ENCODE measurements at regions not wholly inside any gene's neighbourhood (a gene's known extent, or its start where the extent isn't known, plus 50 kb on each side); places are given as distances from the start of the nearest gene placed in this dataset.

- H3K9me3 ChIP-seq (ENCODE audit: control insufficient read depth, insufficient read depth, low read length): no peaks in the 10 kb centered on the region
- WGBS (ENCODE audit: insufficient coverage): 65% methylated on average over 4 of the region's 4 CpGs
- H3K4me3 ChIP-seq (ENCODE audit: low read depth, low read length): no peak overlapping the region
- no peaks in the 10 kb centered on the region for H3K36me3 ChIP-seq (ENCODE audit: control insufficient read depth, insufficient read depth, low read length)
- H3K27ac ChIP-seq (ENCODE audit: low read depth, low read length): no peak overlapping the region
- H3K27me3 ChIP-seq (ENCODE audit: control insufficient read depth, insufficient read depth, low read length): no peaks in the 10 kb centered on the region
- H3K4me1 ChIP-seq (ENCODE audit: control insufficient read depth, insufficient read depth, low read length): no peaks in the 10 kb centered on the region
- no peak for DNase-seq (ENCODE audit: low read depth in 4 of 6, low spot score in 6 of 6)
Measured at GRCh38 chr2:65586516-65586915, 154.1 kb upstream of the SPRED2 start.

GRCh38 chr2:65583061-65583460, 150.7 kb upstream of the SPRED2 start:
- Histone ChIP-seq H3K36me3 (ENCODE audit: control insufficient read depth, insufficient read depth, low read length) (no peaks in the 10 kb centered on the region), H3K27me3 (ENCODE audit: control insufficient read depth, insufficient read depth, low read length) (no peaks in the 10 kb centered on the region), H3K4me1 (ENCODE audit: control insufficient read depth, insufficient read depth, low read length) (no peaks in the 10 kb centered on the region), H3K9me3 (ENCODE audit: control insufficient read depth, insufficient read depth, low read length) (no peaks in the 10 kb centered on the region), H3K4me3 (ENCODE audit: low read depth, low read length) (no peak overlapping the region), H3K27ac (ENCODE audit: low read depth, low read length) (no peak overlapping the region)
- WGBS (ENCODE audit: insufficient coverage): 85% methylated on average over 5 of the region's 11 CpGs
- peak in 1 of 6 donors; percentile 27 for DNase-seq (ENCODE audit: low read depth in 4 of 6, low spot score in 6 of 6)

- Histone ChIP-seq H3K4me1 (ENCODE audit: control insufficient read depth, insufficient read depth, low read length) (no peaks in the 10 kb centered on the region), H3K4me3 (ENCODE audit: low read depth, low read length) (no peak overlapping the region), H3K27ac (ENCODE audit: low read depth, low read length) (no peak overlapping the region), H3K27me3 (ENCODE audit: control insufficient read depth, insufficient read depth, low read length) (no peaks in the 10 kb centered on the region), H3K9me3 (ENCODE audit: control insufficient read depth, insufficient read depth, low read length) (no peaks in the 10 kb centered on the region), H3K36me3 (ENCODE audit: control insufficient read depth, insufficient read depth, low read length) (no peaks in the 10 kb centered on the region)
- WGBS (ENCODE audit: insufficient coverage): 91% methylated on average over 4 of the region's 5 CpGs
- DNase-seq (ENCODE audit: low read depth in 4 of 6, low spot score in 6 of 6): no peak
Measured at GRCh38 chr2:65582364-65582763, 150.0 kb upstream of the SPRED2 start.

- Histone ChIP-seq H3K4me1 (ENCODE audit: control insufficient read depth, insufficient read depth, low read length) (no peaks in the 10 kb centered on the region), H3K4me3 (ENCODE audit: low read depth, low read length) (no peak overlapping the region), H3K36me3 (ENCODE audit: control insufficient read depth, insufficient read depth, low read length) (no peaks in the 10 kb centered on the region), H3K27ac (ENCODE audit: low read depth, low read length) (no peak overlapping the region), H3K9me3 (ENCODE audit: control insufficient read depth, insufficient read depth, low read length) (no peaks in the 10 kb centered on the region), H3K27me3 (ENCODE audit: control insufficient read depth, insufficient read depth, low read length) (no peaks in the 10 kb centered on the region)
- no peak for DNase-seq (ENCODE audit: low read depth in 4 of 6, low spot score in 6 of 6)
- whole genome bisulfite sequencing (ENCODE audit: insufficient coverage): 84% methylated on average over 4 of the region's 6 CpGs
Measured at GRCh38 chr2:65580824-65581223, 148.4 kb upstream of the SPRED2 start.

- Histone ChIP-seq H3K9me3 (ENCODE audit: control insufficient read depth, insufficient read depth, low read length) (no peaks in the 10 kb centered on the region), H3K36me3 (ENCODE audit: control insufficient read depth, insufficient read depth, low read length) (no peaks in the 10 kb centered on the region), H3K27me3 (ENCODE audit: control insufficient read depth, insufficient read depth, low read length) (peaks cover 2% of the 10 kb centered on the region), H3K4me1 (ENCODE audit: control insufficient read depth, insufficient read depth, low read length) (no peaks in the 10 kb centered on the region), H3K4me3 (ENCODE audit: low read depth, low read length) (no peak overlapping the region), H3K27ac (ENCODE audit: low read depth, low read length) (no peak overlapping the region)
- DNase-seq (ENCODE audit: low read depth in 4 of 6, low spot score in 6 of 6): no peak
- 45% methylated on average over 10 of the region's 10 CpGs for WGBS (ENCODE audit: insufficient coverage)
Measured at GRCh38 chr2:65579506-65580235, 147.3 kb upstream of the SPRED2 start.

GRCh38 chr2:65577654-65578053, 145.3 kb upstream of the SPRED2 start:
- WGBS (ENCODE audit: insufficient coverage): 100% methylated on average over 1 of the region's 5 CpGs
- Histone ChIP-seq H3K4me1 (ENCODE audit: control insufficient read depth, insufficient read depth, low read length) (no peaks in the 10 kb centered on the region), H3K27ac (ENCODE audit: low read depth, low read length) (no peak overlapping the region), H3K4me3 (ENCODE audit: low read depth, low read length) (no peak overlapping the region), H3K27me3 (ENCODE audit: control insufficient read depth, insufficient read depth, low read length) (peaks cover 2% of the 10 kb centered on the region), H3K36me3 (ENCODE audit: control insufficient read depth, insufficient read depth, low read length) (no peaks in the 10 kb centered on the region), H3K9me3 (ENCODE audit: control insufficient read depth, insufficient read depth, low read length) (no peaks in the 10 kb centered on the region)
- DNase-seq (ENCODE audit: low read depth in 4 of 6, low spot score in 6 of 6): no peak

- Histone ChIP-seq H3K36me3 (ENCODE audit: control insufficient read depth, insufficient read depth, low read length) (no peaks in the 10 kb centered on the region), H3K4me3 (ENCODE audit: low read depth, low read length) (no peak overlapping the region), H3K4me1 (ENCODE audit: control insufficient read depth, insufficient read depth, low read length) (no peaks in the 10 kb centered on the region), H3K9me3 (ENCODE audit: control insufficient read depth, insufficient read depth, low read length) (no peaks in the 10 kb centered on the region), H3K27ac (ENCODE audit: low read depth, low read length) (no peak overlapping the region), H3K27me3 (ENCODE audit: control insufficient read depth, insufficient read depth, low read length) (peaks cover 2% of the 10 kb centered on the region)
- 90% methylated on average over 3 of the region's 12 CpGs for WGBS (ENCODE audit: insufficient coverage)
- DNase-seq (ENCODE audit: low read depth in 4 of 6, low spot score in 6 of 6): no peak
Measured at GRCh38 chr2:65576861-65577601, 144.6 kb upstream of the SPRED2 start.

- Histone ChIP-seq H3K36me3 (ENCODE audit: control insufficient read depth, insufficient read depth, low read length) (no peaks in the 10 kb centered on the region), H3K27me3 (ENCODE audit: control insufficient read depth, insufficient read depth, low read length) (peaks cover 2% of the 10 kb centered on the region), H3K4me3 (ENCODE audit: low read depth, low read length) (no peak overlapping the region), H3K9me3 (ENCODE audit: control insufficient read depth, insufficient read depth, low read length) (no peaks in the 10 kb centered on the region), H3K4me1 (ENCODE audit: control insufficient read depth, insufficient read depth, low read length) (no peaks in the 10 kb centered on the region), H3K27ac (ENCODE audit: low read depth, low read length) (no peak overlapping the region)
- 100% methylated on average over 1 of the region's 1 CpG for WGBS (ENCODE audit: insufficient coverage)
- DNase-seq (ENCODE audit: low read depth in 4 of 6, low spot score in 6 of 6): no peak
Measured at GRCh38 chr2:65576278-65576677, 143.9 kb upstream of the SPRED2 start.

GRCh38 chr2:65574993-65575392, 142.6 kb upstream of the SPRED2 start:
- Histone ChIP-seq H3K4me3 (ENCODE audit: low read depth, low read length) (no peak overlapping the region), H3K27me3 (ENCODE audit: control insufficient read depth, insufficient read depth, low read length) (peaks cover 2% of the 10 kb centered on the region), H3K9me3 (ENCODE audit: control insufficient read depth, insufficient read depth, low read length) (no peaks in the 10 kb centered on the region), H3K4me1 (ENCODE audit: control insufficient read depth, insufficient read depth, low read length) (no peaks in the 10 kb centered on the region), H3K36me3 (ENCODE audit: control insufficient read depth, insufficient read depth, low read length) (no peaks in the 10 kb centered on the region), H3K27ac (ENCODE audit: low read depth, low read length) (peak overlapping the region; percentile 22)
- WGBS (ENCODE audit: insufficient coverage): no CpG with 5 or more reads among the region's 4 CpGs
- DNase-seq (ENCODE audit: low read depth in 4 of 6, low spot score in 6 of 6): no peak
